Ovary (tissue), 7 donors: ENCODE measurements at regions not wholly inside any gene's neighbourhood (a gene's known extent, or its start where the extent isn't known, plus 50 kb on each side); places are given as distances from the start of the nearest gene placed in this dataset.
"Not testable (repeated sequence)": the region's sequence is repeated elsewhere in the genome, so short reads cannot be mapped to it uniquely, and the experiment has no call there.

Experiments
- DNase-seq, 5 donors: peaks; one replicate each; pipeline ENCODE4 v3.0.0-alpha.2; 2019 to 2020
- H3K27ac ChIP-seq, 2 donors: fragments of 200-600 bp; one replicate each; pipeline versions ENCODE4 v1.5.1 to v1.8.0; 2019 to 2022
- H3K27me3 ChIP-seq: fragments of 200-600 bp; one replicate; pipeline ENCODE4 v1.8.0; 2022
- H3K36me3 ChIP-seq: fragments of 200-600 bp; sonication (generic); one replicate; pipeline ENCODE4 v1.5.1; 2019
- H3K4me1 ChIP-seq: one replicate; pipeline ENCODE4 v1.8.1; 2013; ENCODE audit warnings: mild to moderate bottlenecking, moderate library complexity; ENCODE audit not compliant: insufficient read depth
- H3K4me3 ChIP-seq: fragments of 200-600 bp; sonication (generic); one replicate; pipeline ENCODE4 v1.5.1; 2017
- H3K9me3 ChIP-seq, 2 donors: fragments of 200-600 bp in 1 of 2; sonication (generic) in 1 of 2; one replicate each; pipeline versions ENCODE4 v1.5.1 to v1.8.1; 2013 to 2019; ENCODE audit warnings: mild to moderate bottlenecking in 1 of 2, moderate library complexity in 1 of 2
- EP300 ChIP-seq: sonication (generic); formaldehyde crosslinking; IDR thresholded peaks from one replicate; pipeline ENCODE4 v1.6.1; 2017; ENCODE audit warnings: antibody characterized with exemption
- POLR2A ChIP-seq: fragments of 450-650 bp; IDR thresholded peaks from one replicate; pipeline ENCODE4 v1.6.1; 2017; ENCODE audit warnings: antibody characterized with exemption, mild to moderate bottlenecking, moderate library complexity
- WGBS, 3 donors: extraction: QIAGEN DNeasy Blood & Tissue Kit in 1 of 3; methylation state at CpG; one replicate each; pipeline versions ENCODE4 v1.1.5 to v1.1.7; 2013 to 2017; 5-methylcytosine and 5-hydroxymethylcytosine counted together
- intact Hi-C, 4 donors: fragments of 100-400 bp; cut with DNase I; formaldehyde crosslinking; loops; one replicate each; pipeline versions ENCODE4 v1.11.0 to v1.15.1; 2022 to 2023
- TF ChIP-seq, protein P1 (sequence below), 3 donors: fragments of 450-650 bp in 2 of 3; fragments of 200-600 bp in 1 of 3; IDR thresholded peaks; one replicate each; pipeline versions ENCODE4 v1.5.1 to v1.8.0; 2016 to 2022; ENCODE audit warnings: antibody characterized with exemption in 3 of 3, mild to moderate bottlenecking in 1 of 3
- donor health status: DM: no; HTN: no; CAD: no; lungs with moderate emphysema.
- donor health status: DM: no; HTN: no; CAD: no.
- donor health status: Bipolar disorder and iron deficiency.
- donor health status: DM: no; HTN: no; CAD: no.
- donor health status: DM: yes; HTN: yes; CAD: no.

DNA sequence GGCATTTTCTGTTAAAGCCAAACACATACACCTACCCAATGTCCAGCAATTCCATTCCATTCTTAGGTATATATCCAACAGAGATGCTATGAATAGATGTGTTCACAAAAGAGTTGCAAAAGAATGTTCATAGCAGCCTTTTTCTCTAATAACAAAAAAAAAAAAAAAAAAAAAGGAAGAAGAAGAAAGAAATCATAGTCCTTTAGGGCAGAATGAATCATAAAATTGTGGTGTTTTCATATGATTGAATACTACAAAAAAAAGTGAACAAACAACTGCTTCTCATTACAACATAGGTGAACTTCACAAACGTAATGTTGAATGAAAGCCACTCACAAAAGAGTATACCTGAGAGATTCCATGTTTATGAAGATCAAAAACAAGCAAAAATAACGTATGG, 66.8 kb upstream of the GRK3 start:
- Histone ChIP-seq H3K27me3 (no peaks in the 10 kb centered on the region), H3K36me3 (no peaks in the 10 kb centered on the region), H3K27ac (no peak overlapping the region), H3K4me3 (no peak overlapping the region), H3K4me1 (no peaks in the 10 kb centered on the region), H3K9me3 (no peaks in the 10 kb centered on the region)
- intact Hi-C loops, result no loop called here
- DNase-seq, result no peak
- 59 to 83% (median 66%) methylated on average over 2 of the region's 2 CpGs for WGBS, 3 donors
- TF ChIP-seq, protein P1, sequence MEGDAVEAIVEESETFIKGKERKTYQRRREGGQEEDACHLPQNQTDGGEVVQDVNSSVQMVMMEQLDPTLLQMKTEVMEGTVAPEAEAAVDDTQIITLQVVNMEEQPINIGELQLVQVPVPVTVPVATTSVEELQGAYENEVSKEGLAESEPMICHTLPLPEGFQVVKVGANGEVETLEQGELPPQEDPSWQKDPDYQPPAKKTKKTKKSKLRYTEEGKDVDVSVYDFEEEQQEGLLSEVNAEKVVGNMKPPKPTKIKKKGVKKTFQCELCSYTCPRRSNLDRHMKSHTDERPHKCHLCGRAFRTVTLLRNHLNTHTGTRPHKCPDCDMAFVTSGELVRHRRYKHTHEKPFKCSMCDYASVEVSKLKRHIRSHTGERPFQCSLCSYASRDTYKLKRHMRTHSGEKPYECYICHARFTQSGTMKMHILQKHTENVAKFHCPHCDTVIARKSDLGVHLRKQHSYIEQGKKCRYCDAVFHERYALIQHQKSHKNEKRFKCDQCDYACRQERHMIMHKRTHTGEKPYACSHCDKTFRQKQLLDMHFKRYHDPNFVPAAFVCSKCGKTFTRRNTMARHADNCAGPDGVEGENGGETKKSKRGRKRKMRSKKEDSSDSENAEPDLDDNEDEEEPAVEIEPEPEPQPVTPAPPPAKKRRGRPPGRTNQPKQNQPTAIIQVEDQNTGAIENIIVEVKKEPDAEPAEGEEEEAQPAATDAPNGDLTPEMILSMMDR (IDR thresholded peaks at IDR 0.05), result no peak
- no peak for TF ChIP-seq EP300
- no peak for TF ChIP-seq POLR2A

DNA sequence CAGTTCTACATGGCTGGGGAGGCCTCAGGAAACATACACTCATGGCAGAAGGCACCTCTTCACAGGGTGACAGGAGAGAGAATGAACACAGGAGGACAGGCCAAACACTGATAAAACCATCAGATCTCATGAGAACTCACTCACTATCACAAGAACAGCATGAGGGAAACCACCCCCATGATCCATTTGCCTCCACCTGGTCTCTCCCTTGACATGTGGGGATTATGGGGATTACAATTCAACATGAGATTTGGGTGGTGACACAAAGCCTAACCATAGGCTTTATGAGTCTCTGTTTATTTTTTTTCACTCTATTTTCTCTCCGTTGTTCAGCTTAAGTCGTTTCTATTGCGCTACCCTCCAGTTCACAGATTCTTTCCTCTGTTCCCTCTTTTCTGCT, 63.8 kb upstream of the GRK3 start:
- H3K4me3 ChIP-seq, DNase-seq, intact Hi-C loops, H3K4me1 ChIP-seq, H3K36me3 ChIP-seq, H3K27ac ChIP-seq, H3K27me3 ChIP-seq, H3K9me3 ChIP-seq: not testable (repeated sequence)
- WGBS, 3 donors, result 66 to 90% (median 86%) methylated on average over 3 of the region's 3 CpGs

DNA sequence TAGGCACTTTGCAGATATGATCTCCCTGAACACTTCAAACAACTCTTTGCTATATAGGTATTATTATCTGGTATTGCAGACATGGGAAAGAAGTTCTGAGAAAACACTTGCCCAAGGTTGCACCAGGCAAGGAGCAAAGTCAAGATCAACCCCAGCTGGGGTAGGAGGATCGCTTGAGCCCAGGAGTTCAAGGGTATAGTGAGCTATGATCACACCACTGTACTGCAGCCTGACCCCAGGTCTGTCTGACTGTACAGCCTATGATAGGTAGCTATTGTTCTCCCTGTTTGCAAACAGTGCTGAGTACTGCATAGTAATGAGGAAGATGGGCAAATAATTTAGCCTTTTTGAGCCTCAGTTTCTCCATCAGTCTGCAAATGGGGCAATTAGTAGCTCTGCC, 60.5 kb upstream of the GRK3 start:
- H3K4me3 ChIP-seq, H3K4me1 ChIP-seq, H3K36me3 ChIP-seq, H3K9me3 ChIP-seq, H3K27me3 ChIP-seq, intact Hi-C loops, H3K27ac ChIP-seq, DNase-seq: not testable (repeated sequence)
- WGBS, 3 donors, result 71 to 81% (median 73%) methylated on average over 1 of the region's 1 CpG

DNA sequence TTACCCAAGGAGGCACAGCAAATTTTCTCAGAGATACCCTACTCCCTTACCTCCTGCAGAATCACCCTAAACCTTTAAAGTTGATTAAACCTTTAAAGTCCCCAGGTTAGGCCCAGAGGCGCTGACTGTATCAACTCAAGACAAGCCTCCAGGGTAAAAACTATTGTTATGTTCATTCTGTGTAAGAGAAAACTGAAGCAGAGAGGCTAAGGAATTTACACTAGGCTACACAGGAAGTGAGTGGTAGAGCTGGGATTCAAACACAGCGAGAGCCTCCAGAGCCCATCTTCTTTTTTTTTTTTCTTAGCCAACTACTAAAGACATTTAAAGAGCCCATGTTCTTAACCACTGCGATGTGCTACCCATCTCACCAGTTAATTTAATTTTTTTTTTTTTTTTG, 56.3 kb upstream of the GRK3 start:
- WGBS, 3 donors, result 78 to 97% (median 84%) methylated on average over 3 of the region's 3 CpGs

DNA sequence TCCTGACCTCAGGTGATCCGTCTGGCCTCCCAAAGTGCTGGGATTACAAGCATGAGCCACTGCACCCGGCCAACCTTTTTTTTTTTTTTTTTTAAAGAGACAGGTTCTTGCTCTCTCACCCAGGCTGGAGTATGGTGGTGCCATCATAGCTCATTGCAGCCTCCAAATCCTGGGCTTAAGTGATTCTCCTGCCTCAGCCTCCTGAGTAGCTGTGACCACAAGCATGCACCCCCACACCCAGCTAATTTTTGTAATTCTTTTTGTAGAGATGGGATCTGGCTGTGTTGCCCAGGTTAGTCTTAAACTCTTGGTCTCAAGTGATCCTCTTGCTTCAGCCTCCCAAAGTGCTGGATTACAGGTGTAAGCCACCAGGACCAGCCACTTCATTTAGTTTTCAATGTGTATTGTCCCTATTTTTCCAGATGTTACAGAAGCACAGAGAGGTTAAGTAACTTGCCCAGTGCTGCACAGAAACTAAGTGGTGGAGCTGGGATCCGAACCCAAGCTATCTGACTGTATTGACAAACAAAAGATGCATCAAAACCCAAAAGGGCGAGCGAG, 55.6 kb upstream of the GRK3 start:
- TF ChIP-seq, protein P1 (IDR thresholded peaks at IDR 0.05), result no peak
- TF ChIP-seq EP300, result no peak
- no peak for TF ChIP-seq POLR2A
- Histone ChIP-seq H3K27me3 (no peaks in the 10 kb centered on the region), H3K4me3 (no peak overlapping the region), H3K27ac (no peak overlapping the region), H3K36me3 (no peaks in the 10 kb centered on the region), H3K4me1 (no peaks in the 10 kb centered on the region), H3K9me3 (no peaks in the 10 kb centered on the region)
- intact Hi-C loops, result no loop called here
- DNase-seq, result no peak
- WGBS, 3 donors, result 58 to 86% (median 58%) methylated on average over 5 of the region's 5 CpGs

More for the DNA sequence above, 56.3 kb upstream of the GRK3 start:
- no peaks in the 10 kb centered on the region for H3K27me3 ChIP-seq
- H3K27ac ChIP-seq, result no peak overlapping the region
- no peaks in the 10 kb centered on the region for H3K4me1 ChIP-seq
- H3K9me3 ChIP-seq, result no peaks in the 10 kb centered on the region
- no peaks in the 10 kb centered on the region for H3K36me3 ChIP-seq
- no peak for TF ChIP-seq EP300
- no peak for TF ChIP-seq POLR2A
- TF ChIP-seq, protein P1 (IDR thresholded peaks at IDR 0.05), result no peak
- intact Hi-C loops, result no loop called here
- no peak overlapping the region for H3K4me3 ChIP-seq
- no peak for DNase-seq
